Stimulated activated CD4-positive, alpha-beta T cell treated with anti-CD3 and anti-CD28 coated beads, Interleukin-1b, Interleukin-23, amount 100 ng/mL, for 4 hours (primary cell): ENCODE measurements at regions not wholly inside any gene's neighbourhood (a gene's known extent, or its start where the extent isn't known, plus 50 kb on each side); places are given as distances from the start of the nearest gene placed in this dataset.

Experiments used
- DNase-seq, 2 donors: peaks; one replicate each; pipeline ENCODE4 v3.0.0-alpha.2; 2020; ENCODE audit warnings: low read depth in 2 of 2

DNA sequence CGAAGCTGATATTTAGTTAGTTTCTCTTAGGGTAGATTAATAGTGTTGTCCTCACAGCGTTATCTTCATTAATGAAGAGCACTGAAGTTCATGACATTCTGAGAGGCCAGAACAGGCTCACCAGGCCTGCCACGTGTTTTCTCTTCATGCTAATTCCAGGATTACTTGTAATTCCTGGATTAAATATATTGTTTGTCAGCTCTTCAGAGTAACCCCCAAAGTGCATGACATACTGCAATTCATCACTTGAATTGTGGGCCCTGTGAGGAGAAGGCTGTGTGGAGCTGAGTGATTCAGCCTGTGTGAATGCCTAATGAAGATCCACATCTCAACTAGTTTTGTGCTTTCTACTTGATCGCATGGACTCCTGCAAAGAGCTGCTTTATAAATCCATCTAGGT is 401.0 kb upstream of the ADAMTSL1 start:
- no peak for DNase-seq

- DNase-seq = no peak
These were observed 399.9 kb upstream of the ADAMTSL1 start for GRCh38 chr9:18074041-18074440.

DNA sequence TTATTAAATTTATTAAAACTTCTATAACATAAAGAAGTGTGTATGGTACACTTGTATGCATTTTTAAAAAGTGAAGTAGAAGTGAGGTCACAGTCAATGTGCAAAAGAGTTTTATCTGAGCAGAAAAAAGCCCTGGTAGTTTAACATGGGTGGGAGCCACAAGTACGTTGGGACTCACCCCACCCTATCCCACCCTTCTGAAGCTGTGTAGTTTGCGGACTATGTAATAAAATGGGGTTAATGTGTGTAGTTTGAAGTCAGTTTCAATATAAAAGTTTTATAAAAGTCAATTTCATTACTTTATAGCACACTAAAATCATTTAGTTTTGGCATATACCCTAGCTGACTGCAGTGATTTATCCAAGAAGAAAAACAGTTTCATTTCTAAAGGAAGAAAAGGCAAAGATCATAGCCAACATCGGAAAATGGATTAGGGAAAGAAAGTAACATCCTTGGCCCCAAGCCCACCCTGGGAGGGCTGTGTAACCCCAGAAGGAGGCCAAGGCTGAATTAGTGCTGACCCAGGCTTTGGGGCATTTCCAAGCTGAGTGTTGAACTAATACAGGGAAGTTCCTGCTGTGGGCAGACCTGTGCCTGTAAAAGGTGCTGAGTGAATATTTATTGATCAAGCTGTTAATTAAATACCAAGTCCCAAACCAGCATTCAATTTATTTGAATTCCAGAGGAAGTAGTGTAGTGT is 398.6 kb upstream of the ADAMTSL1 start:
- DNase-seq = no peak

GRCh38 chr9:18077941-18078678 is 395.8 kb upstream of the ADAMTSL1 start:
- no peak for DNase-seq

DNA sequence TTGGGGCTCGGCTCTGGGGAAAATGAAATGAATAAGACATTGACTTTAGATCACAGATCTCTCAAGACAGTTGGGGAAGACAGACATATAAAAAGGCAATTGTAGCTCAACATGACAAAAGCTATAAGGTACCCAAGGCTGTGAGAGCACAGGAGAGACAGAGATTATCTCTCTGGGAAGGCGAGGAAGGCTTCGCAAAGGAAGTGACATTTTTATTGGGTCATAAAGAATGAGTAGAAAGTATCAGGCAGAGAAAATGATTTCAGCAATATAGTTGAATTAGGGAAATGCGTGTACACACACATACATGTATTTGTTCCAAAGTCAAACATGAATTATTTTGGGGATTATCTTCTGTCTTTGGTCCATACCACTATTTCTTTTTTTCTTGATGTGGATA is 381.8 kb upstream of the ADAMTSL1 start:
- DNase-seq = no peak

- no peak for DNase-seq
These were observed 367.9 kb upstream of the ADAMTSL1 start for GRCh38 chr9:18106006-18106560.

DNA sequence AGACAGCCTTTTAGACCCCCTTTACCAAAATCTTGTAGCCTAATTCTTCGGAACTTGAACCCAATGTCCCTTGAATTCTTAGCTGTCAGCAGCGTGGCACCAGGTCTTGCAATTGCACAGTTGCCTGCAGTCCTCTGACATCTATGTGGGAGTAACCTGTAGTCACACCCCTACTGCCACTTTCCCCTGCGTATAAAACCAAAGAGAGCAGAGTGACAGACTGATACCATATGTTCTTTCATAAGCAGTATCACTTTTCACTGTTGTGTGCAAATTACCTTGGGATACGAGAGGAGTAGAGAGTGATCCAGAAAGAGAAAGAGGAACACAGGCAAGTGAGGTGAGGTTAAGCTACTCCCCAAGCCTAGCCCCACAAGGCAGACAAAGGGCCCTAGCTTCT is 364.3 kb upstream of the ADAMTSL1 start:
- no peak for DNase-seq

DNA sequence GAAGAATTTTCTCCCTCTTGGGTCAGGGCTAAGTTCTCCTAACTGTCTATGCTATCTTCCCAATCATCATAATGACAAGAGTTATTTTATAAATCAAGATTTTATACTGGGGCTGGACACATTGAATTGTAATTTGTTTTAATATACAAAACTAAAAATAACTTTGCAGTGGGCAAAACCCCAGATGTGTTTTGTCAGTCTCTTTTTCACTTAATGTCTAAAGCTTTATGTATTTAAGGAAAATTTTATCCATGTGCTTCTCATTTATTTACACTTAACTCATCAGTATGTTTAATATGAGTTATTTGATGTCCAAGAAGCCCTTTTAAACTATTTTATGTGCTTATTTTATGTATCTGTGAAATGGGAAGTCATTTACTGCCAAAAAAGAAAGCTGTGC is 362.8 kb upstream of the ADAMTSL1 start:
- DNase-seq = no peak

- no peak for DNase-seq
These were observed 359.1 kb upstream of the ADAMTSL1 start for GRCh38 chr9:18114559-18115475.

- DNase-seq = no peak
These were observed 355.7 kb upstream of the ADAMTSL1 start for GRCh38 chr9:18118268-18118667.

DNA sequence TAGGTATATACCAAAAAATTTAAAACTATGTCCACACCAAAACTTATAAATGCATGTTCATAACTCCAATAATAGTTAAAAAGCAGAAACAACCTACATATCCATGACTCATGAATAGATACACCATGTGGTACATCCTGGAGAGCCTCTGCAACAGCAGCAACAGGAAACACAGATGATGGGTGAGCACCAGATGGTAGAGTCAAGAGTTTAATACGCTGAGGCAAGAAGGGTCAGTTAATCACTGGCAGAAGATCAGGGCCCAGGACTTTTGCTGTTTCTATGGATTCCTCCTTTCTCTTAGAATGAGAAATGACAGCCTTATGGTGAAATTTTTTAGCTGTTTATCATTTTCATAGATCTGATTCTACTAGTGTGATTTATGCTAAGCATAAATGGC is 351.8 kb upstream of the ADAMTSL1 start:
- no peak for DNase-seq

- no peak for DNase-seq
These were observed 349.2 kb upstream of the ADAMTSL1 start for GRCh38 chr9:18124760-18125159.

- DNase-seq = no peak
These were observed 347.0 kb upstream of the ADAMTSL1 start for GRCh38 chr9:18126831-18127498.

DNA sequence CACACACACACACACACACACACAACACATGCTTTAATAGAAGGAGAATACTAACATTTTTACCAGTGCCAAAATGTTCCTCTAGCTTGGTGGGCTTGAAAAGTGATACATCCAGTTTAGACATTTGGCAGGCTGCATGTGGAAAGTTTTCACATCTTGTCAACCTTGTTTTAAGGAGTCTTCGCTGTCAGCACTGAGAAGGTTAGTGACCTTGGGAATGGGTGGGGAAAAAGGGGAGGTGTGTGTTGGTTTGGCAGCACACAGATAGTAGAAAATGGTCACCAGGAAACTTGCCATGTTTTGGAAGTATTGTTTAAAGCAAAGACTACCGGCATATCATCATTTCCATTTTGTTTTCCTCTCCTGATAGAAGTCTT is 346.5 kb upstream of the ADAMTSL1 start:
- DNase-seq = no peak

DNA sequence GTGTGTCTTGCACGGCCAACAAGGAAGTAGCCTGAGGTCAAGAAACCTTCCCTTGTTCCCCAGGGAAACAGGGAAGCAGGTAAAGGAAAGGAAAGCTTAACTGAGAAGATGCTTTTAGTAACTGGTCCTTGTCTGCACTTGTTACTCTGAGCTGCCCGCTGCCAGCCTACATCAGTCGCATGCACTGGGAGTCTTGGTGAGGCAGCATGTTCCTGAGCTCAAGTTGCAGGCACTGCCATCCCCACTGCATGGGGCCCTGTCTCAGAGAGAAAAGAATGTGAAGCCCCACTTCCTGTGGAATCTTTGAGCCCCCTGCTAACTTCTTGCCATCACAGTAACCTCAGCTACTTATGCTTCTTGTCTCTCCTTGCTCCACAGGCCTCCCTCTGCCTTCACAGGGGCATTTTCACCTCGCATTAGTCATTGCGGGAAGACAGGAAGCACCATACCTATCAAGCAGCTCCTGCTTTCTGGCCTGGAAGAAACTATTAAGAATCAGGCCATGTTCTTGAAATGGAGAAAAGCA is 344.1 kb upstream of the ADAMTSL1 start:
- DNase-seq = no peak

- DNase-seq = no peak
These were observed 337.5 kb upstream of the ADAMTSL1 start for GRCh38 chr9:18136354-18136994.

DNA sequence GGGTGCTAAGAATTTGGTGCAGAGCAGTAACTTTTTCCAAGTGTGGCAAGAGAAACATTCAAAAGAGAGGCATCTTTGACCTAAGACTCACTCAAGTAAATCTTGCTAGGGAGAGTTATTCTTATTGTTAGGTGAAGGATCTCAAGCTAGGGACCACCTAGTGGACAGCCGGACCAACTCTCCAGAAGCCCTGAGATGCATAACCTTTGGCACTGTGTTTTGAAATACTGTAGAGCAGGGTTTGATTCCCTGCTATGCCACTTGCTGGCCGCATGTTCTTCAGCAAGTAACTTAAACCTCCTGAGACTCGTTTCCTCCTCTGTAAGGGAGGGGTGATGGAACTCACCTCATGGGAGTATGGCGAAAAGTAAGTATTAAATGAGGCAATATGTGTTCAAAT is 336.1 kb upstream of the ADAMTSL1 start:
- DNase-seq = no peak

GRCh38 chr9:18138656-18139055 is 335.3 kb upstream of the ADAMTSL1 start:
- no peak for DNase-seq

DNA sequence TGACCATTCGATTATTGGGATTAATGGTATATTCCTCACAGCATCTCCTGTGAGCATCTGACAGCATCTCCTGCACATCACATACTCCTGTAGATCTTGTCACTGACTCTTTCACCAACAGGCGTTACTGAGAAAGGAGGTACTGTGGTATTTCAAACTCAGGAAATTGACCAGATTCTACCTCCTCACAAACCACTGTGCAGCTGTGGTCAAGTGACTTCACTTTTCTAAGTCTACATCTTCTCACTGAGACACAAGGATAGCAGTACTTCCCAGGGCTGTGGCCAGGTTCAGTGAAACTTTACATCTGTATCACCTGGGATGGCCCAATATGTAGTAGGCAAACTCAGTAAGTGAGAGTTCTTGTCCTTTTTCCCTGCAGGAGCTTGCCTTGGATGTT is 332.3 kb upstream of the ADAMTSL1 start:
- no peak for DNase-seq

DNA sequence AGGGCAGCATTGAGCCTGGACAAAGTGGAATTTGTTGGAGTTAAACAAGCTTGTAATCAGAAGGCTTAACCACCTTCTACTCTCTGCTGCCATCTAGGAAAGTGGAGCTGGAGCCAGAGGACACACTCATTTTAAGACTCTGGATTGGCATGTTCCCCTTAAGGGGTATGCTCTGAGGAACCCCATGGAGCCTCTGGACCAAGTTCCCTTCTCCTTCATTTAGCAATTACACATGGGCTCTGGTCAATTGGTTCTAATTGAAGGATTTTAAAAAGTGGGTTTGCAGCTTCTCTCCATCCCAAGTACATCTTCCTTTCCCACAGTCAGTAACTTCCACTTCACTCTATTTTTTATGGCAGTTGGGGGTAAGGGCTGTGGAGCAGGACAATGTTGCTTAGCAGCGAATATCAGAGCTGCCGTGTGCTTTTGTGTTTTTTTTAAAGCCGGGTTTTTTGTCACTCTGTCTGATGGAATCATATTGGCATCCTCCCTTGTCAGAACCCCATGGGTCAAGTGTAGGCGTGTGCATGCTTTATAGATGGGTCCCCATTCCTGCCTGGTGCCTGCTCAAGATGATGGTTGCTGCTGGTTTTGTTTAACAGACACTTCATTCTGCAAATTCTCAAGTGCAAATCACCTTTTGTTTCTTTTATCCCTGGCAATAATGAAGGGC is 330.7 kb upstream of the ADAMTSL1 start:
- DNase-seq = no peak
